IMR-90 (cell line): ENCODE measurements at regions not wholly inside any gene's neighbourhood (a gene's known extent, or its start where the extent isn't known, plus 50 kb on each side); places are given as distances from the start of the nearest gene placed in this dataset.
"Not testable (repeated sequence)": the region's sequence is repeated elsewhere in the genome, so short reads cannot be mapped to it uniquely, and the experiment has no call there.

Source experiments
- ATAC-seq: fragments of 200-7000 bp; cut with Tn5 transposase; 2 replicates; pipeline ENCODE4 v1.9.1; 2020; ENCODE audit warnings: low read depth, mild to moderate bottlenecking, moderate library complexity
- BruUV-seq: library from RNA; stranded (reverse); fragments of 400-500 nt; replicated peaks from 2 replicates; lab custom pipeline; 2021; lab: Mats Ljungman, UMichigan
- CTCF ChIA-PET: fragments of 300-600 bp; formaldehyde crosslinking; extraction: SDS; loops from one replicate; lab custom pipeline; 2021; ENCODE audit warnings: antibody characterized with exemption; lab: Yijun Ruan, JAX
- POLR2A ChIA-PET: fragments of 300-600 bp; sonication (Branson Sonifier 250); formaldehyde crosslinking; loops from one replicate; lab custom pipeline; 2022; ENCODE audit warnings: antibody characterized with exemption; ENCODE audit not compliant: unreplicated experiment; lab: Charles Lee
- DNase-seq: peaks from one replicate; pipeline ENCODE4 v3.0.0; 2013
- H2AFZ ChIP-seq: replicated peaks from 2 replicates; pipeline ENCODE3; 2013; ENCODE audit warnings: low read length, mild to moderate bottlenecking; ENCODE audit not compliant: poor library complexity
- H2AK5ac ChIP-seq: 2 replicates; pipeline ENCODE4 v1.6.1; 2013; ENCODE audit warnings: low read depth, low read length, inconsistent platforms
- H2AK9ac ChIP-seq: replicated peaks from 2 replicates; pipeline ENCODE3; 2013; ENCODE audit warnings: mild to moderate bottlenecking, low read depth, low read length, moderate library complexity; ENCODE audit not compliant: poor library complexity
- H2BK120ac ChIP-seq: 2 replicates; pipeline ENCODE4 v1.6.1; 2013; ENCODE audit warnings: low read depth, low read length, inconsistent platforms
- H2BK15ac ChIP-seq: 3 replicates; pipeline ENCODE4 v1.6.1; 2013; ENCODE audit warnings: low read depth, low read length, inconsistent platforms
- H2BK20ac ChIP-seq: 2 replicates; pipeline ENCODE4 v1.6.1; 2013; ENCODE audit warnings: low read depth, mild to moderate bottlenecking, inconsistent platforms, low read length, moderate library complexity
- H2BK5ac ChIP-seq: 2 replicates; pipeline ENCODE4 v1.6.1; 2013; ENCODE audit warnings: mild to moderate bottlenecking, low read depth, low read length, inconsistent platforms; ENCODE audit not compliant: poor library complexity, severe bottlenecking
- H3K14ac ChIP-seq: replicated peaks from 2 replicates; pipeline ENCODE4 v1.6.1; 2013; ENCODE audit warnings: low read depth, low read length, inconsistent platforms
- H3K18ac ChIP-seq: 2 replicates; pipeline ENCODE4 v1.6.1; 2013; ENCODE audit warnings: low read depth, low read length, control low read depth
- H3K23ac ChIP-seq: 2 replicates; pipeline ENCODE4 v1.6.1; 2013; ENCODE audit warnings: low read depth, low read length, inconsistent platforms
- H3K27ac ChIP-seq: 2 replicates; pipeline ENCODE4 v1.5.1; 2013; ENCODE audit warnings: mild to moderate bottlenecking, control low read depth, low read length; ENCODE audit not compliant: insufficient read depth
- H3K27me3 ChIP-seq: 2 replicates; pipeline ENCODE4 v1.6.1; 2013; ENCODE audit warnings: low read length; ENCODE audit not compliant: control insufficient read depth, insufficient read depth
- H3K36me3 ChIP-seq: 2 replicates; pipeline ENCODE4 v1.6.1; 2013; ENCODE audit warnings: low read length, mixed read lengths; ENCODE audit not compliant: control insufficient read depth, insufficient read depth
- H3K4ac ChIP-seq: 2 replicates; pipeline ENCODE4 v1.6.1; 2013; ENCODE audit warnings: low read depth, low read length, inconsistent platforms
- H3K4me1 ChIP-seq: 2 replicates; pipeline ENCODE4 v1.6.1; 2013; ENCODE audit warnings: low read length, mixed read lengths; ENCODE audit not compliant: control insufficient read depth, insufficient read depth
- H3K4me2 ChIP-seq: 2 replicates; pipeline ENCODE4 v1.6.1; 2013; ENCODE audit warnings: low read depth, mild to moderate bottlenecking, control low read depth, low read length, moderate library complexity
- H3K4me3 ChIP-seq: 2 replicates; pipeline ENCODE4 v1.5.1; 2013; ENCODE audit warnings: low read depth, mild to moderate bottlenecking, control low read depth, low read length, moderate library complexity; ENCODE audit not compliant: insufficient read depth
- H3K56ac ChIP-seq: 2 replicates; pipeline ENCODE4 v1.6.1; 2013; ENCODE audit warnings: low read length, inconsistent platforms; ENCODE audit not compliant: insufficient read depth; ENCODE audit errors: extremely low read depth
- H3K79me1 ChIP-seq, 2 experiments: 2 replicates each; pipeline ENCODE4 v1.6.1; 2013; ENCODE audit warnings: low read length in 2 of 2, inconsistent platforms in 1 of 2, low read depth in 1 of 2
- H3K9ac ChIP-seq: 2 replicates; pipeline ENCODE4 v1.6.1; 2013; ENCODE audit warnings: low read depth, low read length, control low read depth
- H3K9me1 ChIP-seq: 2 replicates; pipeline ENCODE4 v1.6.1; 2013; ENCODE audit warnings: low read length, inconsistent platforms; ENCODE audit not compliant: insufficient read depth
- H3K9me3 ChIP-seq: 2 replicates; pipeline ENCODE4 v1.6.1; 2013; ENCODE audit warnings: low read length; ENCODE audit not compliant: control insufficient read depth, insufficient read depth
- H4K20me1 ChIP-seq: 2 replicates; pipeline ENCODE4 v1.6.1; 2013; ENCODE audit warnings: low read length, inconsistent platforms; ENCODE audit not compliant: insufficient read depth
- H4K5ac ChIP-seq: 2 replicates; pipeline ENCODE4 v1.6.1; 2013; ENCODE audit warnings: mild to moderate bottlenecking, low read depth, low read length, control low read depth
- H4K8ac ChIP-seq, 2 experiments: 2 replicates each; pipeline ENCODE4 v1.6.1; 2013; ENCODE audit warnings: low read depth in 2 of 2, low read length in 2 of 2, control low read depth in 1 of 2, inconsistent platforms in 1 of 2
- H4K91ac ChIP-seq: 2 replicates; pipeline ENCODE4 v1.6.1; 2013; ENCODE audit warnings: low read depth, low read length, inconsistent platforms; ENCODE audit not compliant: insufficient read depth
- WGBS, 2 experiments: methylation state at CpG; one replicate each; pipeline versions ENCODE4 v1.1.5 to v1.1.7; 2013; ENCODE audit warnings: missing lambda C conversion rate in 2 of 2; ENCODE audit not compliant: insufficient read length in 1 of 2; ENCODE audit errors: extremely low coverage in 2 of 2; 5-methylcytosine and 5-hydroxymethylcytosine counted together
- dilution Hi-C: fragments of 300-500 bp; cut with HindIII; formaldehyde crosslinking; loops from one replicate; pipeline ENCODE4 v1.14.3; 2018; ENCODE audit warnings: low sequenced_read_pairs; ENCODE audit not compliant: unreplicated experiment
- in situ Hi-C: fragments of 300-500 bp; cut with MboI; formaldehyde crosslinking; loops from 3 replicates; pipeline ENCODE4 v1.14.3; 2019; ENCODE audit warnings: low sequenced_read_pairs, inconsistent platforms, mixed read lengths
- intact Hi-C: fragments of 100-400 bp; cut with micrococcal nuclease; formaldehyde crosslinking; loops from 2 replicates; pipeline ENCODE4 v1.10.0; 2022

DNA sequence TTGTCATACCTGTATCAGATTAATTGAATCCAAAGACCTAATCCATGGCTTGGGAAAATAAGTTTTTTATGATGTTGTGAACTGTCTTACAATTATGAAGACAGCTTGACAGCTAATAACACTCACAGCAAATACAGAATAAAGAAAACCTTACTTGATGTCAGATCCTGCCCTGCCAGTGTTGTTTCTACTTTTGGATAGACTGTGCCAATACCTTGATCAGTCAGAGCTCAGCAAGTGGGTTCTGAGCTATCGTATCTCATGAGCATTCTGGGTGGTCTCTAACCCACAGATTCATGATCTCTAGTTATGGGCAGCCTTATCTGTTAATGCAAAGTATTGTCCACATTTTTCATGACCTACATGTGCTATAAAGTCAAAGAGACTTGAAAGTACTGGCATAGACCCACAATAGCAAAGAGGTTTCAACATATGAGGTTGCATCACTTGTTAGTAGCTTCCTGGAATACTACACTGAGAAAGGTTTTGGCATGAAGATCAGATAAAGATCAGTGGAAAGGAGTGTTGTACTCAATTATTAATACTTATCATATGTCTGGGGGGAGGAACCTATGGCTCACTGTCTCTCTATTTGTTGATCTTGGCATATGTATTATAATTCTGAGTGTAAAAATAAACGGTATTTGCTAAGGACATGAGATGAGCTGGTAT, 250.7 kb downstream of the UBE2NL start:
- H2AFZ ChIP-seq, H2AK9ac ChIP-seq, H4K5ac ChIP-seq, H3K4me1 ChIP-seq, H2BK20ac ChIP-seq, H3K14ac ChIP-seq, H3K56ac ChIP-seq, H2BK5ac ChIP-seq, BruUV-seq, in situ Hi-C loops, H3K9ac ChIP-seq, POLR2A ChIA-PET, H2BK120ac ChIP-seq, H3K9me3 ChIP-seq, H3K18ac ChIP-seq, H3K79me1 ChIP-seq, H3K27me3 ChIP-seq, CTCF ChIA-PET, H3K4me3 ChIP-seq, H3K9me1 ChIP-seq, H4K20me1 ChIP-seq, H4K91ac ChIP-seq, H3K36me3 ChIP-seq, H2AK5ac ChIP-seq, H3K4ac ChIP-seq, DNase-seq, H3K27ac ChIP-seq, H4K8ac ChIP-seq, H3K4me2 ChIP-seq, H2BK15ac ChIP-seq, intact Hi-C loops, H3K23ac ChIP-seq, dilution Hi-C loops: not testable (repeated sequence)
- WGBS, 2 experiments = no CpG with 5 or more reads among the region's 2 CpGs
- peak; percentile 29 for ATAC-seq

- H3K4me1 ChIP-seq, H2AFZ ChIP-seq, H3K4ac ChIP-seq, H3K18ac ChIP-seq, H2BK120ac ChIP-seq, H2BK20ac ChIP-seq, in situ Hi-C loops, ATAC-seq, H3K79me1 ChIP-seq, H3K4me3 ChIP-seq, H4K20me1 ChIP-seq, H3K9ac ChIP-seq, H3K23ac ChIP-seq, H2AK9ac ChIP-seq, DNase-seq, H3K4me2 ChIP-seq, H3K9me3 ChIP-seq, H3K27me3 ChIP-seq, CTCF ChIA-PET, H3K36me3 ChIP-seq, dilution Hi-C loops, H3K14ac ChIP-seq, H3K56ac ChIP-seq, H2AK5ac ChIP-seq, H4K8ac ChIP-seq, BruUV-seq, POLR2A ChIA-PET, H3K9me1 ChIP-seq, H4K91ac ChIP-seq, intact Hi-C loops, H2BK5ac ChIP-seq, H4K5ac ChIP-seq, H3K27ac ChIP-seq, H2BK15ac ChIP-seq: not testable (repeated sequence)
- WGBS, 2 experiments = no CpG with 5 or more reads among the region's 5 CpGs
Observed at GRCh38 chrX:144154474-144154873, 270.6 kb downstream of the UBE2NL start.
